Panc1 (cell line): ENCODE measurements at regions not wholly inside any gene's neighbourhood (a gene's known extent, or its start where the extent isn't known, plus 50 kb on each side); places are given as distances from the start of the nearest gene placed in this dataset.
A peak's percentile ranks its signal among the peaks of the same experiment; 100 is the strongest.

ENCODE experiments used
- ATAC-seq: fragments of 200-7000 bp; cut with Tn5 transposase; 2 replicates; pipeline ENCODE4 v1.9.1; 2020; ENCODE audit warnings: mild to moderate bottlenecking, moderate library complexity
- BruUV-seq: library from RNA; stranded (reverse); fragments of 400-500 nt; replicated peaks from 2 replicates; lab custom pipeline; 2021; lab: Mats Ljungman, UMichigan
- CTCF ChIA-PET: fragments of 300-600 bp; sonication (Branson Sonifier 250); formaldehyde crosslinking; loops from one replicate; lab custom pipeline; 2022; ENCODE audit warnings: antibody characterized with exemption; lab: Charles Lee
- POLR2A ChIA-PET: fragments of 300-600 bp; sonication (Branson Sonifier 250); formaldehyde crosslinking; loops from one replicate; lab custom pipeline; 2022; ENCODE audit warnings: antibody characterized with exemption; lab: Charles Lee
- DNase-seq: peaks from one replicate; pipeline ENCODE4 v3.0.0-alpha.2; 2010; ENCODE audit warnings: low read depth, low spot score
- H3K27ac ChIP-seq: 2 replicates; pipeline ENCODE4 v1.5.1; 2011; ENCODE audit warnings: mild to moderate bottlenecking, low read length, inconsistent platforms
- H3K27me3 ChIP-seq: fragments of 200-500 bp; sonication (Bioruptor generic); 2 replicates; pipeline ENCODE4 v1.6.0; 2014; ENCODE audit warnings: low read length, inconsistent platforms; ENCODE audit not compliant: control insufficient read depth, insufficient read depth
- H3K36me3 ChIP-seq: fragments of 200-500 bp; sonication (Bioruptor generic); 2 replicates; pipeline ENCODE4 v1.5.1; 2014; ENCODE audit warnings: inconsistent platforms, mild to moderate bottlenecking, low read length, moderate library complexity; ENCODE audit not compliant: control insufficient read depth, insufficient read depth
- H3K4me1 ChIP-seq: 2 replicates; pipeline ENCODE4 v1.5.1; 2011; ENCODE audit warnings: inconsistent platforms, mild to moderate bottlenecking, low read length, moderate library complexity; ENCODE audit not compliant: control insufficient read depth, insufficient read depth
- H3K4me3 ChIP-seq, 2 experiments: 2 replicates each; pipeline ENCODE4 v1.5.1; 2011 to 2012; ENCODE audit warnings: low read depth in 2 of 2, low read length in 2 of 2, mild to moderate bottlenecking in 2 of 2, inconsistent platforms in 1 of 2, moderate library complexity in 1 of 2
- H3K9me3 ChIP-seq: fragments of 200-500 bp; sonication (Bioruptor generic); 2 replicates; pipeline ENCODE4 v1.5.1; 2014; ENCODE audit warnings: low read depth, mild to moderate bottlenecking, inconsistent platforms, low read length, moderate library complexity; ENCODE audit not compliant: control insufficient read depth, insufficient read depth
- CTCF ChIP-seq: fragments of 450-650 bp; IDR thresholded peaks from 2 replicates; pipeline ENCODE4 v1.5.1; 2017; ENCODE audit warnings: mild to moderate bottlenecking
- POLR2AphosphoS5 ChIP-seq: IDR thresholded peaks from 2 replicates; pipeline ENCODE4 v1.6.1; 2012; ENCODE audit warnings: mild to moderate bottlenecking, low read depth, low read length, moderate library complexity
- REST ChIP-seq, 2 experiments: IDR thresholded peaks; 2 replicates each; pipeline ENCODE4 v1.6.1; 2011 to 2012; ENCODE audit warnings: low read depth in 2 of 2, control low read depth in 1 of 2, low read length in 1 of 2, mild to moderate bottlenecking in 1 of 2, moderate library complexity in 1 of 2; ENCODE audit not compliant: insufficient read depth in 1 of 2
- SIN3A ChIP-seq: IDR thresholded peaks from 2 replicates; pipeline ENCODE4 v1.6.1; 2012; ENCODE audit warnings: low read depth, mild to moderate bottlenecking, low read length, moderate library complexity, borderline replicate concordance; ENCODE audit not compliant: insufficient read depth
- TCF7L2 ChIP-seq: IDR thresholded peaks from 2 replicates; pipeline ENCODE4 v1.6.1; 2011; ENCODE audit warnings: mild to moderate bottlenecking, low read depth, low read length, inconsistent platforms
- in situ Hi-C: cut with HindIII; loops from 2 replicates; pipeline ENCODE4 v1.10.0; 2016; ENCODE audit warnings: low sequenced_read_pairs, low pct_unique_long_range_greater_than_20kb
- intact Hi-C: fragments of 100-400 bp; cut with micrococcal nuclease; formaldehyde crosslinking; loops from one replicate; pipeline ENCODE4 v1.10.0; 2022; ENCODE audit not compliant: unreplicated experiment

GRCh38 chr7:47104206-47104549 is 477.7 kb downstream of the TNS3 start:
- ATAC-seq, result peak; percentile 54; the same call in 1 of the 2 replicates
- H3K36me3 ChIP-seq, result no peaks in the 10 kb centered on the region
- no peak overlapping the region for H3K27ac ChIP-seq
- no peak for DNase-seq
- intact Hi-C loops, result no loop called here
- H3K9me3 ChIP-seq, result no peaks in the 10 kb centered on the region
- ChIA-PET POLR2A (no interaction called here), CTCF (no interaction called here)
- no peaks in the 10 kb centered on the region for H3K4me1 ChIP-seq
- peaks cover 3% of the 10 kb centered on the region; the same call in 1 of the 2 replicates for H3K27me3 ChIP-seq
- in situ Hi-C loops, result no loop called here
- BruUV-seq, result no TSS peak
- TF ChIP-seq POLR2AphosphoS5, result no peak
- no peak for TF ChIP-seq TCF7L2
- no peak for TF ChIP-seq CTCF
- no peak for TF ChIP-seq REST (IDR thresholded peaks at IDR 0.05; ENCODE audit: insufficient read depth in 1 of 2, low read depth in 2 of 2, low read length in 1 of 2)
- no peak for TF ChIP-seq SIN3A
- H3K4me3 ChIP-seq, result no peak overlapping the region

- Histone ChIP-seq H3K36me3 (no peaks in the 10 kb centered on the region), H3K9me3 (no peaks in the 10 kb centered on the region), H3K4me3 (no peak overlapping the region), H3K27me3 (peaks cover 3% of the 10 kb centered on the region; the same call in 1 of the 2 replicates), H3K27ac (no peak overlapping the region), H3K4me1 (no peaks in the 10 kb centered on the region)
- in situ Hi-C loops (no loop called here), intact Hi-C loops (no loop called here)
- CTCF ChIA-PET, result no interaction called here
- no TSS peak for BruUV-seq
- no peak for DNase-seq
- POLR2A ChIA-PET, result no interaction called here
- peak; percentile 44; the same call in 1 of the 2 replicates for ATAC-seq
- TF ChIP-seq POLR2AphosphoS5, result no peak
- TF ChIP-seq CTCF, result no peak
- no peak for TF ChIP-seq TCF7L2
- TF ChIP-seq REST (IDR thresholded peaks at IDR 0.05; ENCODE audit: insufficient read depth in 1 of 2, low read depth in 2 of 2, low read length in 1 of 2), result no peak
- TF ChIP-seq SIN3A, result no peak
Measured at GRCh38 chr7:47103498-47104205, 478.3 kb downstream of the TNS3 start.
